GM18520 (cell line): ENCODE measurements at regions not wholly inside any gene's neighbourhood (a gene's known extent, or its start where the extent isn't known, plus 50 kb on each side); places are given as distances from the start of the nearest gene placed in this dataset.
"Not testable (repeated sequence)": the region's sequence is repeated elsewhere in the genome, so short reads cannot be mapped to it uniquely, and the experiment has no call there.

Experiments used
- ATAC-seq: cut with Tn5 transposase; IDR thresholded peaks from one replicate; pipeline ENCODE4 v1.9.1; 2021; ENCODE audit not compliant: unreplicated experiment

DNA sequence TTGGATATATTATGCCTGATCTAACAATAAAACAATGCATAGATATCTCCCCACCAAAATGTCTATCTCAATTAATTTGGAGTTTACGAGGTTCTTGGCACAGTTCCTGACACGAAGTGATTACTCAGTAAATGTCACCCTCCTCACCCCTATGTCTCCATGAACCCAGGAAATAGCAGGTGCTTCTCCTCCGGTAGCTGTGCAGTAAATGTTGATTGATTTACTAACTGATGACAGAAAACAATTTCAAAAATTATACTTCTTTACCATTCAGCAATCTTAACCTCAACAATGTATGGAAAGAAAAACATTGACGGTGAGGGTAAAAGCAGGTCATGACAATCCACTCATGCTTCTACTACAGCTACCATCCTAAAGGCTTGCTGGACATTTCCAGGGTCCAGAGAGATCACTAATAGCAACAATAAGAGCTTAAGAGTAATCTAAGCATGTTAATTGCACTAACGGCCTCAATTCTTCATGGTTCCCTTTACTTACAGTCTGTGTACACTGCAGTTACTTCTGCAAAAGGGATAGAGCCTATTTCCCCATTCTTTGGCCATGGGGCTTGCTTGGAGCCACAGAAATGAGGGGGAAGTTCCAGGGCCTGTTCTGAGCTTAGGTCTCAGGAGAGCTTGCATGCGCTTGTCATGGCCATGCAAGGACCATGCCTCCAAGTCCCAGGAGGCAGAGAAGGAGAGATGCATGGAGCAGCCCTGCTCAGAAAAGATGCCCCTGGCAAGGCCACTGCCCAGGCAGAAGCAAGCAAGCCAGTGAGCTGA is 222.6 kb downstream of the ATP6V0E2 start:
- not testable (repeated sequence) for ATAC-seq

DNA sequence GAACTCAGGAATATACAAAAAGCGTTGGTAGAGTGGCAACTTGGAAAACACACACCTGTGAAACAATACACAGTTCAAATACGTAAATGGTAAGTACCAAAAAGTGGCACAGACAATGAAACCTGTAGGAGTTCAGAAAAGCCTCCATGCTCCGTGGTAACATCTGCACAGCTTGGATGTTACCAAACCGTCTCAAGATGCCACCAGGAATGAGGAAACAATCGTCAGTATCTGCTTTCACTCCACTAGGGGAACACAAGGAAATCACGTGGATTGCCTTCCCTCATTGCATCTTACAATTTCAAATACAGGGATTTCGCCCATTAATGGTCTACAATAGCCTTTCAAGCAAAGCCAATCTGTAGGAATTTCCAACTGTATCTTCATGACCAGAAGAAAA is 224.6 kb upstream of the LRRC61 start:
- not testable (repeated sequence) for ATAC-seq

DNA sequence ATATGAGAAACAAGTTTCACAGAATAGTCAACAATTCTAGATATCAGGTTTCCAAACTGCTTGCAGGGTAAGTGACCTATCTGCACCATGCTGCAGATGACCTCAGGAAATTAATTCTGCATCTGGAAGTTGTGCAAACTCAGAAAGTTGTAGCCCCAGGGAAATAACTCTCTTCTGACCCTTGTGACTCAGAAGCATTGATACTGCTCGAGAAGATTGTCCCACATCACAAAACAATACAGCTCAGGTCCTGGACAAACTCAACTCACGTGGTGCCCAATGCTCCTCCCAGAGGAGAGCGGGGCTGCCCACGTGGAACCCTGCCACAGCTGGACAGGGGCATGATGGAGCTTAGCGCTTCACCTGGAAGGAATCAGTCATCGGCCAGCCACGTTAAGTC is 221.9 kb upstream of the LRRC61 start:
- ATAC-seq, result not testable (repeated sequence)

DNA sequence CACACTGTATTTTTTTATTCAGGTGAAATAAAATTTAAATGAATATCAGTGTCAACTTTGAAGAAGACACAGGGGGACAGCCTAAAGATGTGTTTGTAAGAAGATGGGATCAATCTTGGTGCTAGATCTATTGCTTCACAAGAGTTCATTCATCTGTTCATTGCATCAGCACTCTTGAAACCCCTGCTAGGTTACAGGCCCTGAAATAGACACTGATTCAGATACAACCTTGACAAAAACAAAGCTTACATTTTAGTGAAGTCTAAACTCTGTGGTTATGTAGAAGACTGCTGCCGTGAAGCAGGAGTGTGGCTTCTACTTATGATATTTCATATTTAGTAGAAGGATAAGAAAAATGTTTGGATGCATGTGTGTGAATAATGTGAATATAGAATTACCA is 215.9 kb upstream of the LRRC61 start:
- not testable (repeated sequence) for ATAC-seq

DNA sequence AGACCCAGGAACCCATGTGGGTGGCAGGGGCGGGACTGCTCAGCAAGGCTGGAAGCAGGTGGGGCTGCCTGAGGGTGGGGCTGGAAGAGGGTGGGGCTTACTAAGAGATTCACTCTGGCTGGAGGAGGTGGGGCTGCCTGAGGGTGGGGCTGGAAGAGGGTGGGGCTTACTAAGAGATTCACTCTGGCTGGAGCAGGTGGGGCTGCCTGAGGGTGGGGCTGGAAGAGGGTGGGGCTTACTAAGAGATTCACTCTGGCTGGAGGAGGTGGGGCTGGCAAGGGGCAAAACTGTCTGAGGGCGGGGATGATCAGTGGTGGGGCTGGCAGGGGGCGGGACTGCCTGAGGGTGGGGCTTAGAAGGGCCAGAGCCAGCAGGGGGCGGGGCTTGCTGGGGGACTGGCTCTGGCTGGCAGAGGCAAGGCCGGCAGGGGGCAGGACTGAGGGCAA is 212.8 kb upstream of the LRRC61 start:
- ATAC-seq, result not testable (repeated sequence)

DNA sequence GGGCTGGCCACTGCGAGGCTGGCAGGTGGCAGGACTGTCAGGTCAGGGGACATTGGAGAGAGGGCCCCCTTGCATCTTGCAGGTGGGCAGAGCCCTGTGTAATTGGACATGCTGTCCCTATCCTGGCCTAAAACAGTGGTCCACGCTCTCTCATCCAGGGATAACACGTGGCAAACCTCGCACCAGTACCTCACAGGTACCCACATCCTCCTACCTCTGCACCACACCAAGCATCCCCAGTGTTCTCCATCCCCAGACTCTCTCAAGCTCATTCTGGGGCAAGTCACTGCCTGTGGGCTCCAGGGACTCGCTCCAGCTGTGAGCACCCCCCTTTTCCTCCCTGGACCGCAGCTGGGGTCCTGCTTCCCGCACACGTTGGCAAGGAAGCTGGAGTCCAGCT is 212.3 kb upstream of the LRRC61 start:
- ATAC-seq, result not testable (repeated sequence)

DNA sequence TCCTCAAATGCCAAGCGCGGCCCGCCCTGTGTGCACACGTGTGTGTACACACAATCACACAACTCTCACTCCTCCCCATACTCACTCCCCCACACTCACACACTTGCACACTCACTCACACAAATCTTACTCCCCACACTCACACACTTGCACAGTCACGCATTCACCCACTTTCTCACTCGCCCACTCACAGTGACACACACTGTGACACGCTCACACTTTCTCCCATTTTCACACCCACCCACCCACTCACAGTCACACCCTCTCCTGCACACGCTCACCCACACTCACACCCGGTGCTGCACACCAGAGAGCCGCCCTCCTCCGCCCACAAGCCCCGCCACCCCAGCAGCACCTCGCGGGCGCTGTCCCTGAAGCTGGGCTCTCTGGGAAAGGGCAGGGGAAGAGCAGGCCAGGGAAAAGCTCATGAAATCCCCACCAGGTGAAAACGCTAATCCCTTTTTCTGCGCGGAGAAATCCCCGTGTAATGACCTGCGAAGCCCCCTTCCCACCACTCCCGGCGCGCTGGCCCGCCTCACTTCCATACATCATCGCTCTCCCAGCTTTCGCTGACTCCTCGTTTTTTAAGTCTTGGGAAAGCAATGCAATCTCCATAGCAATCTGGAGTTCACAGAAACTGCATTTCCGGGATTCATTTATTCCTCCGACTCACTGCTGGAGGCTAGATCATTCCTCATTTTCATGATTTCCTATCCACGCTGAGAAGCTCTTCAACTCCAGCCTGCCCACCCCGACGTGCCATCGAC is 211.6 kb upstream of the LRRC61 start:
- ATAC-seq, result not testable (repeated sequence)

DNA sequence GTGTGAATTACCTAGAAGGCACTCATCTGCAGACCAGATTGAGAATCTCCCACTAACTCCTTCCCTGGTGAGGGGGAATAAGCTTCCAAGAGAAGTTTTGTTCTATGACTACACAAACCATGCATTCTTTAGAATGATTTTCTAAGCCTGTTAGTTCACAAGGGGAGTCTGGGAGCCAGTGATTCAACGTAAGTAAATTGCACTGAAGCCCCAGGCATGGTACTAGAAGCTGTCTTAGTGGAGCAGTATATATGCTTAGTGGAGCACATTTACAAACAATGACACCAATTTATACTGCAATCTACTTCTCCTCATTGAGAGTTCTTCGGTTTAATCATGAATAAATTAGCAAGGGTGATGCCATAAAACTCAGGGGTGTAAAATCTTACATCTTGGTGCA is 209.9 kb upstream of the LRRC61 start:
- ATAC-seq, result not testable (repeated sequence)

DNA sequence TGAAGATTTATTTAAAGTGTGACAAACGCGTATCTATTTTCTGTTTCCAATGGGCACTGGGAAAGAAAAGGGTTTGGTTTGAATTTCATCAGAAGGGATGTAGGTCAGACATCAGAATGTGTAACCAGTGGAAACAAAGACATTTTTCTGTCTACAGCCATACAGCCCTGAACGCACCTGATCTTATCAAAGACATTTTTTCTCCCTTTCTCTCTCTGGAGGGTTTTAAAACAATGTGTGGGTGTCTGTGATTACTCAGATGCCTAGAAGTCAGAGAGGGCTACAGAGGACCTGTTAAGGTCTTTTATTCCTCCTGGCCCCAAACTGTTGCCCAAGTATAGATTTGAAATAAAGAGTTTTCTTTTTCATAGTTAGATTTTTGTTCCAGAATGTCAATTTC is 208.6 kb upstream of the LRRC61 start:
- ATAC-seq, result not testable (repeated sequence)

DNA sequence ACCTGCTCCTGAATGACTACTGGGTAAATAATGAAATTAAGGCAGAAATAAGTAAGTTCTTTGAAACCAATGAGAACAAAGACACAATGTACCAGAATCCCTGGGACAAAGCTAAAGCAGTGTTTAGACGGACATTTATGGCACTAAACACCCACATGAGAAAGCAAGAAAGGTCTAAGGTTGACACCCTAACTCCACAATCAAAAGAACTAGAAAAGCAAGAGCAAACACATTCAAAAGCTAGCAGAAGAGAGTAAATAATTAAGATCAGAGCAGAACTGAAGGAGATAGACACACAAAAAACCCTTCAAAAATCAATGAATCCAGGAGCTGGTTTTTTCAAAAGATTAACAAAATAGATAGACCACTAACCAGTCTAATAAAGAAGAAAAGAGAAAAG is 203.2 kb upstream of the LRRC61 start:
- not testable (repeated sequence) for ATAC-seq

DNA sequence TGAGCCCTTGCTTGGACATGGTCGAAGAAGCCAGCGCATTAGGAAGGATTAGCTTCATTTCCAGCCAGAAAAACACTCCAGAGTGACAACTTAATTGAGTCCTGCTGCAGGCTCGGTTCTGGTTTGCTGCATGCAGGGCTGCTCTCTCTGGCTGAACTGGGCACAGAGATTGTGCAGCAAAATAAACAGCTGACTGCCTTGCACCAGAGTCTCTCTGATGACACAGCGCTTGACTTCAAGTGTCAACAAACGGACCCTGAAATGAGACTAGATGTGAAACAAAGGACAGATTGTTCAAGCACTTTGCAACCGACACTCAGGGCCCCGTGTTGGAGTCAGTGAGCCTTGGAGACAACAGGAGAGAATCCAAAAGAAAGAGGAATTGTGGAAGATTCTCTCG is 197.3 kb upstream of the LRRC61 start:
- ATAC-seq, result not testable (repeated sequence)

DNA sequence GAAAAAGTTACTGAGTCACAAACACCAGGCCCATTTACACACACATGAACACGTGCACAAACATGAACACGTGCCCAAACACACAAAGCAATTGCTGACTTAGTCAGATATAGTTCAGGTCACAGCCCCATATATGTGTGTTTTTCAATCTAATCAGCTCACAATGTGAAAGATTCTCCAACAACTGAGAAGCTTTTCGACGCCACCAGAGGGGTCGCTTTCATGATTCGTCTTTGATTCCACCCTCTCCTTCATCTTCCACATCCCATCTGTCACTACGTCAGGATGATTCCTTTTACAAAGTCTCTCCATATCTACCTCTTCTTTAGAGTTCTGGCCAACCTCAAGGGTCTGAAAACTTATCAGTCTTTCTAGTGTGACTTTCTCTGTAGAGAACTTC is 188.7 kb upstream of the LRRC61 start:
- ATAC-seq, result not testable (repeated sequence)

DNA sequence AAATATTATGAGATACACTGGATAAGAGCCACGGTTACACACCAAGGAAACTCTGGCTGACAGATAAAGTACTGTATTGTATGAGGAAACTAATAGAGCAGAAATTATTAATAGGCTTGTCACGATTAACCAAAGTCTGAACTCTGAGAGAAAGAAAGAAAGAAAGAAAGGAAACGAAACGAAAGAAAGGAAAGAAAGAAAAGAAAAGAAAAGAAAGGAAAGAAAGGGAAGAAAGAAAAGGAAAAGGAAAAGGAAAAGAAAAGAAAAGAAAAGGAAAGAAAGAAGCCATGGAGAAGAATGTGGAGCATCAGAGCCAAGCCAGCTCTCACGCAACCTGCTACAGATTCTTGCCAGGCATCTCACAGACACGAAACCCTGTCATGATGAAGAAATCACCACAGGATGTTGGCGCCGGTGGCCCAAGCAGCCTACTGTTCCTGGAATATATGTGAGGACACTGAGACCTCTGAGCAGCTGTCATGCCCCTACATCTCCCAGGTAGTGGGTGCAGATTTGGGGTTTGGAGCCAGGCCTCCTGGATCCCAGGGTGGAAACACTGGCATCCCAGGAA is 187.4 kb upstream of the LRRC61 start:
- ATAC-seq, result not testable (repeated sequence)

DNA sequence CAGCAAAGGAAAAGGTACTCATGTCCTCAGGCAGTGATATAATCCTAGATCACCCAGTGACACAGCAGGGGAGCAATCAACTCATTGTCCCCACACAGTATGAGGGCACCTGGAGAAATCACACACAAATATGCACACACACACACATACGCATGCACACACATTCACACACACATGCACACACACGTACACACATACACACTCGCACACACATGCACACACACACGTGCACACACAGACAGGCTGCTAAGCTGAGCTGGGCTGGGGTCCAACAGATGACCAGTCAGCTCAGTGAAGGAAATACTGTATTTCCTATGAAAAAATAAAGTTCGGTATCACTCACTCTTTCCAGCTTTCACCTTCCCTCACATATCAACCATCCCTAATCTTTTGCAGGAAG is 183.3 kb upstream of the LRRC61 start:
- ATAC-seq, result not testable (repeated sequence)

DNA sequence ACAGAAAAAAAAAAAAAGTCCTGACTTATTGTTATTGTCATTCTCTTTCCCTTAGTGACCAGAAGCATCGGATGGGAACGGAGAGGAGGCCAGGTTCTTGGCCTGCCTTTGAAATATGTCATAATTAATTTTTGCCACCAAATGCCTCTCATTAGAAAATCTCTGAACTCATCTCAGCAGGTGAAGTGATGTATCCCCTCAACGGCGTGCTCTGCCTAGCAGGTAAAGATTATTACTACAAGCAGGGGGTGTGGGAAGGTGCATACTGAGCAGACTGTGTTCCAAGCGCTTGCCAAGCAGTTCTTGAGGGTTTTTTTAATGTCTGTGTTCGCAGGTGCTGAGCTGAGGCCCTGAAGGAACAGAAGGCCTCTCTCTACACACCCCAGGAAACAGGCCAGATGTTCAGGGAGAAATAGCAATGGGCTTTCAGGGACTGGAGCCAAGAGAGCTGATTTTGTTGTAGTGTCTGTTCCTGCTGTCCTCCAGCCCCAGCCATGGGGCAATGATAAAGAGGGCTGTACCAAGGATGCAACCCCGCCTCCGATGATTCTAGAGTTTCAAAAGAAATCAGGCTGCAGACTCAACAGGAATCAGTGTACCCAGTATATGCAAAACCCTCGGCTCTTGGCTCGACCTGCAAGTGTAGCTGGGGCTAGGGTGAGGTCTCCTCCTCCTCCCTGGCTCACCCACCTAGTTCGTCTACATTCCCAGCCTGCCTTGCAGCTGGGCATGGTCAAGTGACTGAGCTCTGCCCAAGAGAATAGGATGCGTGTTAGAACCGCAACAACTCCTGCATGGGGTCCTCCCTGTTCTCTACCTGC is 181.4 kb upstream of the LRRC61 start:
- not testable (repeated sequence) for ATAC-seq

DNA sequence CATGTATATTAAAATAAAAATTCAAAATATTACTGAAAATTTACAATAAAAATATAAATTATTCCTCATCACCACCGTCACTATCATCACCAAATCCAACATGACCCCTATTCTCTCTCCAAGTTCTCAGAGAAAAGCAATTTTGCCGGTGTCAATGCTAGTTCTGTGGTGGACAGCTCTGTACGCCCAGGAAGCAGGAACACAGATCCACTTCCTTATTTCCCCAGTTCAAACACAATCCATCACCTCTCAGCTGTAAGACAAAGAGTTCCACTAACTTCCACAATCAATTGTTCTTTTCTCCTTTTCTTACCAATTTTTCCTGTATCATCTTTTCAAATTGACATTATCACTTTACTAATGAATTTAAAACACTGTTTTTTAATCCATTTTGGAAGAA is 177.0 kb upstream of the LRRC61 start:
- not testable (repeated sequence) for ATAC-seq

DNA sequence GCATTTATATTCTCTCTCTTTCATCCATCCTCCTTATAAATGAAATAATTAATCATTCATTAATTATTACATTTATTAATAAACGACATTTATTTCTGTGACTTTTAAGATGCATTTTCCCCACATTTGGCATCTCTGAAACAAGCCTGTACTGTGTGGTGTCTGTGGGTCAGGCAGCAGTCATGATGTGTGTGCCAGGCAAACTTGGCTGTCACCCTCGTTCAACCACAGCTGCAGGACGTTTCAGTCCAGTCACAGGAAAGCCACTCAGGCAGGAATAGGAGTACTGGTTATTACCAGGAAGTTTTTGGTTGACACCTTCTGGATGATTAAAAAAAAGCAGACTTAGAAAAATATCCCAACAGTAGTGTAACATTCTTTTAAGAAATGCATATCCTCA is 175.6 kb upstream of the LRRC61 start:
- ATAC-seq, result not testable (repeated sequence)

DNA sequence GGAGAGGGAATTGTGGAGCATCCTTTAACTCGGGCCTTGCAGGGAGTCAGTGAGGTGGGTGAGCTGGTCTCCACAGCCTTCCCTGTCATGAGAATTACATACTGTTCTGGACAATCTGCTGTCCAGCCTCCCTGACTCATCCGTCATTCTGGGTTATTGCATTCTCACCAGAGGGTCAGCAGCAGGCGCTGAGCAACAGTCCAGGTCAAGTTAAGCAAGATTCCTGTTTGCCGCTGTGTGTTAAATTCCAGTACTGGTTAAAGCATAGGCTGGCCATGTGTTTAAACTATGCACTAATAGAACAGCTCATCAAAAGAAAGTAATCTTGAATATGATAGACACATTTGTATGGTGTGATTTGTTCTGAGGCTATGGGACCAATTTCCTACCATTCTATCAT is 167.1 kb upstream of the LRRC61 start:
- not testable (repeated sequence) for ATAC-seq

DNA sequence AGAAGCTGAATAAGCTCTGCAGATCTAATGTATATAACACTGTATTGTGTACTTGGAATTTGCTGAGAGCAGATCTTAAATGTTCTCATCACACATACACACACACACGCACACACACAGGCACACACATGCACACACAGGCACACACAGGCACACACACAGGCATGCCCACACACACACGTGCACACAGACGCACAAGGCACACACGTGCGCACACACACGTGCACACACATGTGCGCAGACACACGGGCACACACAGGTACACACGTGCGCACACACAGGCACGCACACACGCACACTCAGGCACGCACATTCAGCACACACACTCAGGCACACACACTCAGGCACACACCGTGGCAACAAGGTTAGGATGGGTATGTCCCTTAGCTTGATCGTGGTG is 164.5 kb upstream of the LRRC61 start:
- not testable (repeated sequence) for ATAC-seq

DNA sequence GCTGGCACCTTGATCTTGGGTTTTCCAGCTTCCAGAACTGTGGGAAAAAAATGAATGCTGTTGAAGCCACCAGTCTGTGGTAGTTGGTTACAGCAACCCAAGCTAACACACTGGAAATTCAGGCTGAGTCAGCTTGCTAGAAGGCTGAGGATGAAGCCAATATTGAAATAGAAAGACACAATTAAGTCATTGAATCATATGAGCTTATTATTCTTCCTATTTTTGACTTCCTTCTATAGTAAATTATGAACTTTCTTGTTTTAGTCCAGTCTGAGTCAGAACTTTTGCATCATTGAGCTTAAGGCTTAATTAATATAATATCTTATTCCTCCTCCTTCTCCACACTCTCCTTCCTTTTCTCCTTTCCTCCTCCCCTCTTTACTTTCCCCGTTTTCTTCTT is 153.6 kb upstream of the LRRC61 start:
- ATAC-seq, result not testable (repeated sequence)

DNA sequence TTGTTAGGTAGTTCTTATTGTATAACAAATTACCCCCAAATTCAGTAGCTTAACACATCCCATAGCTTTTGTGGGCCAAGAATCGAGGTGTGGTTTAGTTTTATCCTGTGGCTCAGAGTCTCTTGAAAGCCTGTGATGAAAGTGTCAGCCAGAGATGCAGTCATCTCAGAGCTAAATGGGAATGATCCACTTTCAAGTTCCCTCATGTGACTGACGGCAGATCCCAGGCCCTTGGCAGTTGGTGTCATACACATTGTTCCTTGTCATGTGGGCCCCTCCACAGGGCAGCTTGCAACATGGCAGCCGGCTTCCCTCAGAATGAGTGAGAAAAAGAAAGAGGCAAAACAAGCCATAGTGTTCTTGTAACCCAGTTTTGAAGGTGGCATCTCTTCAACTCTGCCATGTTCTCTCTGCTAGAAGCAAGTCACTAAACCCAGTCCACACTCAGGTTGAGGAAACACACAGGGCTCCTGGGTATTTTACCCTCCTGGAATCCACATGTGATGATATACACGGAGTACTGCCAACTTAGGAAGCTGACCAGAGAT is 153.1 kb upstream of the LRRC61 start:
- ATAC-seq, result not testable (repeated sequence)
